Inferior parietal cortex (tissue), 1 donor: ENCODE measurements at regions not wholly inside any gene's neighbourhood (a gene's known extent, or its start where the extent isn't known, plus 50 kb on each side); places are given as distances from the start of the nearest gene placed in this dataset.

Experiments
- DNase-seq: peaks from one replicate; pipeline ENCODE4 v3.0.0-alpha.2; 2016; ENCODE audit errors: extremely low spot score

DNA sequence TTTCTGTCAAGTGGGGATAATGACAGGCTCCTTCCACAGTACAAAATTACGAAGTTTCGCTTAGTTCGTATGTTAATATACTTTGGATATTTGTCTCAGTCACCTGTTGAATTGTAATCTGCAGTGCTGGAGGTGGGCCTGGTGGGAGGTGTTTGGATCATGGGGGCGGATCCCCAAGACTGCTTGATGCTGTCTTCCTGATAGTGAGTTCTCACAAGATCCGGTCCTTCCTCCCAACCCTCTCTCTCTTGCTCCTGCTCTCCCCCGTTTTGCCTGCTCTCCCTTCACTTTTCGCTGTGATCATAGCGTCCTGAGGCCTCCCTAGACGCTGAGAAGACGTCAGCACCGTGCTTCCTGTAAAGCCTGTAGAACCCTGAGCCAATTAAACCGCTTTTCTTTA lies 97.1 kb upstream of the EPB41L3 start:
- DNase-seq = no peak

DNA sequence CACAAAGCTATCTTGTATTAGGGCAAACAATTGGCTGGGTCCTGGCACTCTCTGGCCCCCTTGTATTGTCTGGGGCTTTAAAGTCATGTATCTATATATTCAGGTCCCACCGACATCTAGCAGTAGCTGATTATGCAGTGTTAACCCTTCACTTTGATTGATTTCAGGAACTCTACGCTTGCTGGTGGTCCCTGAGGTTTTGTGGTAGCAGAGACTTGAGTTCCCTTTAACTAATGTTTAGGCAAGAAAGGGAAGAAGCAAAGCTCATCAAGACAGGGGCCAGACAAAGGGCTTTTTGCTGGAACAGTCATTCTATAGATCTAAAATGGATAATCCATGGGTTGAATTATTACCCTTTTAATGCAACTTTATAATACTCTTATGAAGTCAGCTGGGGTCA lies 95.3 kb upstream of the EPB41L3 start:
- DNase-seq = no peak

GRCh38 chr18:5632041-5632440 lies 88.2 kb upstream of the EPB41L3 start:
- DNase-seq = no peak

GRCh38 chr18:5630900-5631413 lies 87.2 kb upstream of the EPB41L3 start:
- no peak for DNase-seq

GRCh38 chr18:5630057-5630899 lies 86.5 kb upstream of the EPB41L3 start:
- peak; percentile 36 for DNase-seq

DNA sequence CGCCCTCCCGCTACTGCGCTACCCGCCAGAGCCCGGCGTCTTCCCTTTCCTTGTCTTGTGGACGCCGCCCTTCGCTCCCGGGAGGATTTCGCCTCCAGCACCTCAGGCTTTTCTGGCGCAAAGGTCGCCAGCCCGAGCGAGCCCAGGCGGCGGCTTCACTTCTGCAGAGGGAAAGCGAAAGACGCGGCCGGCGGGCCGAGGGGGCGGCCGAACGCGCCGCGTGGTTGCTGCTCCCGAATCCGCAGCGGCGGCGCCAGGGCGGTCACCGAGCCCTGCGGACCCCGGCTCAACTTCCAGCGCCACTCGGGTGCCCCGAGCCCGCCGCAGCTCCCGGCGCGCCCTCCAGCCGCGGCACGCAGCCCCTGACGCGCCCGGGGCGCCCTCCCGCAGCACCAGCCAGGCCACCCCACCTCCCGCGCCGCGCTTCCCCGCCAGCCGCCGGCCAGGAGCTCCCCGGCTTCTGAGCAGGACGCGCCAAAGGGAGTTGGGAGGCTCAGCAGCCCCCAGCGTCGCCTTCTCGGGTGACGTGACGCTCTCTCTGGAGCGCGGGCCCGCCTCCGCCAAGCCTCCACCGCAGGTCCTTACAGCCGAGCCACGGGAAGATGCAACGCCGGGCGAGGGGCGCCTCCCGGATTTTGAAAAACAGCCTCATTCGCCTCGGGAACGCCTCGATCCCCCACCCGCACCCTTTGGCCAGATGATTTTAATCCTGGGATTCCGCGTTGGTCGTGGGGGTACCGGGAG lies 84.9 kb upstream of the EPB41L3 start:
- peak; percentile 27 for DNase-seq

- no peak for DNase-seq
Measured at GRCh38 chr18:5627776-5628511, 84.1 kb upstream of the EPB41L3 start.

DNA sequence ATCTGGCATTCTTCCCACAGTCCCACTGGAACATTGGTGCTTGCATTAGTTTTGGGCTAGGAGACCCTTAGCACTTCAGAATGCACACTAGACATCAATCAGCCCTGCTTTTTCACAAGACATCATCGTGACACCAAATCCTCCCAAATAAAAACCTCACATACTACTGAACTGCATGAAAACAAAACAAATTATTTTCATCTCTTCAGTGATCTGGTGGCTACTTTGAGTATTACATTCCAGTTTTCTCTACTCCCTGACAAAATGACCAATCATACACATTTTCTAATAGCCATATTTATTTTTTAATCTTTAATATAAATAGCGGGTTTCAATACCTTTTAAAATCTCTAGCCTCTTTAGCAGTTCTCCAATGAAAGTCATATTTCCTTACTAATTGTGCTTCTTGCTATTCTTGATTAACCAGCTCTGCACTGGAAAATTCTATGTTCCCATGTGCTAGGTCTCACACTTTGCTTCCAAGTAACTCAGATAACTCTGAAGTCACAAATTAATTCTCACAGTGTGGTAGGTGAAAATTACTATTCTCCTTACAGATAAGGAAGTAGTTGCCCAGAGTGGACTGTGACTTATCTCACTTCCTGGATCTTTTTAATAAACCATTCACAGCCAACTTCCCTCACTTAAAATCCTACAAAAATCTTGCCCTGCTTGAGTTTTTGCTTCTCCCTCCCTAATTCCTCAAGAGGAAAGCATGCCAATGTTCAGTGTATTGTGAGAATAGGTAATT lies 82.5 kb upstream of the EPB41L3 start:
- no peak for DNase-seq

DNA sequence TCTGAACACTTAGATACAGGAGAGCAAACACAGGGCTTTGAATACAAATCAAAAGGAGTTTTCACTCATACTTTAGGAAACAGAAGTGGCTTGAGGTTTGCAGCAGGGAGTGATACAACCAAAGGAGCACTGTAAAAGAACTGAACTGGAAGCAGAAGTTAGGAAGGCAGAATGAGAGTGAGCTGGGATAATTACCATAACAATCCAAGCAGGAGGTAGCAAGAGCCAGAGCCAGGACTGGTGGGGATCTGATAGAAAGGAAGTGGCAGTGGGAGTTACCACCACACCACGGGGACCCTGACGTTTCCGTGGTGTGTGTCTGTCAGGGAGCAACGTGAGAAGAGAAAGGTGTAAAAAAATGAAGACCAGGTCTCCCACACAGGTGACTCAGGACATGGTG lies 81.3 kb upstream of the EPB41L3 start:
- DNase-seq = no peak

DNA sequence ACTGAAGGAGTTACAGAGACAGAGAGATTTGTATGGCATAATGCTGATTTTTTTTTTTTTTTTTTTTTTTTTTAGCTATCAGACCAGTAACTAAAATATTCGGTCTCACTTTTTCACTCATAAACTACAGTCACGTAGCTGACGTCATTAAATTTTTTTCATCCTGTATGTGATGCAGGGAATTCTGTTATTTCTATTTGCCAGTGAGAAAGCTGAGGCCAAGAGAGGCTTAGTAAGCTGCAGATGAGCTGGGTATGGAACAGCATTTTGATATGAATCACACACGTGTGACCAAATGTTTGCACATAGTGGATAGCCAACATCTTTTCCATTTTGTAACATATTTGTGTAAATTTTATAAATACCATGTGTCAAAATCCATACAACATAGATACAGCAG lies 79.1 kb upstream of the EPB41L3 start:
- no peak for DNase-seq

DNA sequence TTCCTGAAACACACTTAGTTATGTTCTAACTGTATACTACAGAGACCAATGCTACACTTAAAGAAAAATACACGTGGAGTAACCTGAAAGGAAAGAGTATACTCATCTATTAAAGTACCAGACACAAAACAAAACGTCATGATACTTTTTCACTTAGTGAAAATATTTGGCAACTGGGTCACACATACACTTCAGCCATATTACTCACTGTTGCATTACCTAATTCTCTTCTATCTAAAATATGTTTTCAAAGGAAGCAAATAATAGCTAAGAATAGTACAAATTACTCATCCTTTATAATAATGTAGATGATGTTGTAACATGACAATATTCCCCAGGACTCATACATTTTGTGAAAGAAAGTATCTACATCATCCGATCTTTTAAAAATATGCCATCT lies 76.5 kb upstream of the EPB41L3 start:
- DNase-seq = no peak

GRCh38 chr18:5619376-5619775 lies 75.6 kb upstream of the EPB41L3 start:
- no peak for DNase-seq

GRCh38 chr18:5618047-5618688 lies 74.4 kb upstream of the EPB41L3 start:
- DNase-seq = no peak

- no peak for DNase-seq
Measured at GRCh38 chr18:5611221-5611620, 67.4 kb upstream of the EPB41L3 start.

- DNase-seq = peak; percentile 25
Measured at GRCh38 chr18:5608846-5609245, 65.0 kb upstream of the EPB41L3 start.

DNA sequence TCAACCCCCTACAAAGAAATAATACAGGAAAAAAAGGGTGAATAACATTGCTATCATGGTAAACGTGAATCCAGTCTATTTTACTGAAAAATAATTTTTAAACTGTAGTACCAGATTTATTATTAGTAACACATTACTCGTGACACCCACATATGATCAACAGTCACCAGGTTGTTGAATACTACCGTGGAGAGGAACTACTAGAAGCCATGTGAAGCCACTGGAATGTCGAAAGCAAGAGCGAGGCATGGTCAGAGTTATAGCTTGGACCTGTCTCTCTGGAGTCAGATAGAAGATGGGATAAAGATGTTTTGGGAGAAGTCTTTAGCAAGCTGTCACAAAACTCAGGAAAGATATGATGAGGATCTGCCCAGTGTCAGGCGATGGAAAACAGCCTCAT lies 63.2 kb upstream of the EPB41L3 start:
- no peak for DNase-seq

DNA sequence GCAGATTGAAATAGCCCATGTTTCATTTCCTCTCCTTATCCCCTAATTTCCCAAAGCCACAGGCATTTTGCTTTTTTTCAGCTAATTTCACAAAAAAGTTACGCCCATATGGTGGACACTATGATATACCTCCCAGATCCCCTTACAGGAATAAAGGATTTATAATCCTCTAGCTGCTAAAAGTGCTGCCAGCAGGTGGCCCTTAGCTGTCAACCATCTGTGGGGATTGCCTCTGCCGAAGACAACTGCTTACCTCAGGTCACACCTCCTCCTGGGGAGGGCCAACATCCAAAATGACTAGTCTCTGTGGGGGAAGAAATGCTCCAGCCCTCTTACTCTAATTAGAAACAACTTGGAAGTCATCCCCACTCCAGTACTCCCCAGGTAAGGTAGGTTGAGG lies 61.0 kb upstream of the EPB41L3 start:
- DNase-seq = no peak

GRCh38 chr18:5603153-5603552 lies 59.4 kb upstream of the EPB41L3 start:
- DNase-seq = no peak

DNA sequence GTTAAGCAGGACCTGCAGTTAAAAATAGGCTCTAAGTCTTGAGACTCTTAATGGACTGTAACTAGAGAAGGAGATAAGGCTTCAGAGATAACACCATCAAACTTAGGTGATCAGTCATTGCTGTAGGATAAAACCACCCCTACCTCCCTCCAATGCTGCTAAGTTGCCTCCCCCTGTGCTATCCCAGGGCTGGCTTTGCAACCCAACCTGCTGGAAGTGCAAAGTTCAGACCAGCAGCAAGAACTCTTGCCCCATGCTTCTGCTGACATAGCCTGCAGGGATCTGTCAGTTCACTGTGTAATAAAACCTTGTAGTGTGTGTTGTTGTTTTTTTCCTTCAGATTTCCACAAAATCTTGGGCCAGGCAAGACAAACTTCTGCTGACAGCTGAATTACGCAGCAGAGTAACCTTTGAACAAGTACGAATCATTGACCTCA lies 57.4 kb upstream of the EPB41L3 start:
- DNase-seq = no peak

GRCh38 chr18:5600378-5601071 lies 56.7 kb upstream of the EPB41L3 start:
- peak; percentile 72 for DNase-seq
